ENCODE measurements at regions not wholly inside any gene's neighbourhood (a gene's known extent, or its start where the extent isn't known, plus 50 kb on each side); places are given as distances from the start of the nearest gene placed in this dataset.
A peak's percentile ranks its signal among the peaks of the same experiment; 100 is the strongest.

- no peaks in the 10 kb centered on the region for H3K9me3 ChIP-seq
- ATAC-seq = peak; percentile 60 to 84
- no peaks in the 10 kb centered on the region for H3K27me3 ChIP-seq (ENCODE audit: low read depth)
- H3K4me1 ChIP-seq = peaks cover 2% of the 10 kb centered on the region
- TF ChIP-seq CTCF (IDR thresholded peaks at IDR 0.05) = no peak
- H3K4me3 ChIP-seq = no peak overlapping the region
- H3K27ac ChIP-seq = no peak overlapping the region
- H3K36me3 ChIP-seq = no peaks in the 10 kb centered on the region
- no peak for DNase-seq
- intact Hi-C loops (cut with DNase I) = no loop called here
Measured at GRCh38 chr5:5633579-5633978, 211.1 kb downstream of the ICE1 start.

- DNase-seq (no peak), ATAC-seq (no peak)
- no peak for TF ChIP-seq CTCF (IDR thresholded peaks at IDR 0.05)
- Histone ChIP-seq H3K4me3 (no peak overlapping the region), H3K27me3 (ENCODE audit: low read depth) (no peaks in the 10 kb centered on the region), H3K27ac (no peak overlapping the region), H3K9me3 (no peaks in the 10 kb centered on the region), H3K4me1 (no peaks in the 10 kb centered on the region), H3K36me3 (no peaks in the 10 kb centered on the region)
- intact Hi-C loops (cut with DNase I) = no loop called here
Measured at GRCh38 chr5:5632678-5633077, 210.2 kb downstream of the ICE1 start.

- H3K27me3 ChIP-seq (ENCODE audit: low read depth) = no peaks in the 10 kb centered on the region
- ATAC-seq = no peak
- H3K4me1 ChIP-seq = no peaks in the 10 kb centered on the region
- TF ChIP-seq CTCF (IDR thresholded peaks at IDR 0.05) = no peak
- intact Hi-C loops (cut with DNase I) = no loop called here
- no peak for DNase-seq
- H3K36me3 ChIP-seq = no peaks in the 10 kb centered on the region
- H3K9me3 ChIP-seq = no peaks in the 10 kb centered on the region
- no peak overlapping the region for H3K4me3 ChIP-seq
- no peak overlapping the region for H3K27ac ChIP-seq
Measured at GRCh38 chr5:5629607-5629978, 207.1 kb downstream of the ICE1 start.

- no peak overlapping the region for H3K4me3 ChIP-seq
- ATAC-seq (no peak), DNase-seq (no peak)
- TF ChIP-seq CTCF (IDR thresholded peaks at IDR 0.05) = no peak
- no peaks in the 10 kb centered on the region for H3K27me3 ChIP-seq (ENCODE audit: low read depth)
- H3K27ac ChIP-seq = no peak overlapping the region
- no peaks in the 10 kb centered on the region for H3K36me3 ChIP-seq
- H3K9me3 ChIP-seq = no peaks in the 10 kb centered on the region
- no peaks in the 10 kb centered on the region for H3K4me1 ChIP-seq
- intact Hi-C loops (cut with DNase I) = no loop called here
Measured at GRCh38 chr5:5628866-5629606, 206.6 kb downstream of the ICE1 start.

- Histone ChIP-seq H3K4me3 (no peak overlapping the region), H3K9me3 (peaks cover 10% of the 10 kb centered on the region), H3K27me3 (ENCODE audit: low read depth) (no peaks in the 10 kb centered on the region), H3K27ac (no peak overlapping the region), H3K36me3 (no peaks in the 10 kb centered on the region), H3K4me1 (no peaks in the 10 kb centered on the region)
- ATAC-seq (no peak), DNase-seq (no peak)
- TF ChIP-seq CTCF (IDR thresholded peaks at IDR 0.05) = no peak
- intact Hi-C loops (cut with DNase I) = no loop called here
Measured at GRCh38 chr5:5626412-5626811, 203.9 kb downstream of the ICE1 start.

Measured in lower lobe of right lung (tissue), 2 donors.